Activated CD4-positive, alpha-beta T cell treated with anti-CD3 and anti-CD28 coated beads for 36 hours (primary cell): ENCODE measurements at regions not wholly inside any gene's neighbourhood (a gene's known extent, or its start where the extent isn't known, plus 50 kb on each side); places are given as distances from the start of the nearest gene placed in this dataset.
A peak's percentile ranks its signal among the peaks of the same experiment; 100 is the strongest.

Experiments
- ATAC-seq: fragments of 200-7000 bp; cut with Tn5 transposase; one replicate; pipeline ENCODE4 v1.10.0; 2021; ENCODE audit warnings: mild to moderate bottlenecking, moderate library complexity
- CTCF ChIA-PET: fragments of 350-600 bp; sonication (Branson Sonifier 250); formaldehyde crosslinking; loops from one replicate; lab custom pipeline; 2021; ENCODE audit warnings: antibody characterized with exemption; lab: Charles Lee
- POLR2A ChIA-PET: fragments of 350-600 bp; sonication (Branson Sonifier 250); formaldehyde crosslinking; loops from one replicate; lab custom pipeline; 2021; ENCODE audit warnings: antibody characterized with exemption, inconsistent platforms; lab: Charles Lee
- DNase-seq: peaks from one replicate; pipeline ENCODE4 v3.0.0-alpha.2; 2020
- H3K27ac Mint-ChIP-seq: one replicate; pipeline ENCODE4 v1.8.0; 2021; ENCODE audit warnings: mixed read lengths
- H3K27me3 Mint-ChIP-seq: one replicate; pipeline ENCODE4 v1.8.0; 2021; ENCODE audit warnings: mixed read lengths
- H3K36me3 Mint-ChIP-seq: one replicate; pipeline ENCODE4 v1.8.0; 2021; ENCODE audit warnings: low read depth, mixed read lengths
- H3K4me1 Mint-ChIP-seq: one replicate; pipeline ENCODE4 v1.8.0; 2021; ENCODE audit warnings: mixed read lengths
- H3K4me3 Mint-ChIP-seq: one replicate; pipeline ENCODE4 v1.8.0; 2021; ENCODE audit warnings: mild to moderate bottlenecking, moderate library complexity, mixed read lengths
- H3K9me3 Mint-ChIP-seq: one replicate; pipeline ENCODE4 v1.8.0; 2021; ENCODE audit warnings: low read depth, mixed read lengths
- intact Hi-C, 2 experiments: fragments of 100-400 bp; cut with DNase I in 1 of 2; cut with micrococcal nuclease in 1 of 2; formaldehyde crosslinking; loops; one replicate each; pipeline versions ENCODE4 v1.14.2 to v1.15.1; 2022 to 2024; cut with DNase I, micrococcal nuclease

DNA sequence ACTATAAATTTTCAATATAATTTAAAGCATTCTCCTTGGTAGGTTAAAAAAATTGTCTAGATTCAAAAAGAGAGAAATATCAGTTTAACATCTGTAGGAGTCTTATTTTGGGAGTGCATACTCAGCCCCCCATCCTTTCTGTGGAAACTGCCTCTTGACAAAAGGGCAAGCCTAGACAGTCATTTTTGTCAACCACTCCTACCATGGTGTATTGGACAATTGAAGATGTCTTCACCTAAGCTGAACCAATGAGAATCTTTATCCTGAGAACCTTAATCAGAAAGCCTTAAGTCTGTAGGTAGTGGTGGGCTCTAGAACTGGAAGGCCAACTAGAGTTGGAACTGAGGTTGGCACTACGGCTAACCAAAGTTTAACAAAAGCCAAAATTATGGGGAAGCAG, 65.7 kb upstream of the MED13 start:
- intact Hi-C loops: no loop called here
- no peaks in the 10 kb centered on the region for H3K9me3 Mint-ChIP-seq
- no peak for DNase-seq
- no peaks in the 10 kb centered on the region for H3K4me1 Mint-ChIP-seq
- H3K36me3 Mint-ChIP-seq: no peaks in the 10 kb centered on the region
- no peak overlapping the region for H3K27ac Mint-ChIP-seq
- H3K27me3 Mint-ChIP-seq: peaks cover 2% of the 10 kb centered on the region
- ATAC-seq: no peak
- ChIA-PET POLR2A (no interaction called here), CTCF (no interaction called here)
- H3K4me3 Mint-ChIP-seq: no peak overlapping the region

DNA sequence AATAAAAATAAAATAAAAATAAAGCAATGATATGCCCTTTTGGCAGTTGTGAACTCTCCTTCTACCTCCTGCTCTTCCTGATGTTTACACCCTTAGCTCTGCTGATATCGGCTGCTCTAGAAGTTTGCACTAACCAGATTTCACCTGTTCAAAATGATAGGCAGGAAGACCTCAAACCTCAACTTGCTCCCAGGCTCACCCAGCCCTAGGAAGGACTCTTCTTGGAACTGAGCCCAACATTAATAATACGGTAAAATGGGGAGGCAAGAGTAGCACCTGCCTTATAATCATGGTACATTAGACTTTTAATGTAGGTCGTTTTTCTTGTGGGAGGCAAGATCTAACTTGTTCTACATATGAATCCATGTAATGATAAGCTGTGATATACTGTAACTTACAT, 61.2 kb upstream of the MED13 start:
- H3K9me3 Mint-ChIP-seq: no peaks in the 10 kb centered on the region
- H3K4me3 Mint-ChIP-seq: no peak overlapping the region
- H3K27ac Mint-ChIP-seq: no peak overlapping the region
- H3K27me3 Mint-ChIP-seq: peaks cover 12% of the 10 kb centered on the region
- no peaks in the 10 kb centered on the region for H3K36me3 Mint-ChIP-seq
- H3K4me1 Mint-ChIP-seq: peaks cover under 1% of the 10 kb centered on the region
- CTCF ChIA-PET: interaction anchor here (0.7 kb wide), 1 partner anchor 50 kb away, joined by 3 read pairs; no protein-coding TSS in a partner anchor
- no peak for DNase-seq
- no peak for ATAC-seq
- POLR2A ChIA-PET: no interaction called here
- intact Hi-C loops: no loop called here

DNA sequence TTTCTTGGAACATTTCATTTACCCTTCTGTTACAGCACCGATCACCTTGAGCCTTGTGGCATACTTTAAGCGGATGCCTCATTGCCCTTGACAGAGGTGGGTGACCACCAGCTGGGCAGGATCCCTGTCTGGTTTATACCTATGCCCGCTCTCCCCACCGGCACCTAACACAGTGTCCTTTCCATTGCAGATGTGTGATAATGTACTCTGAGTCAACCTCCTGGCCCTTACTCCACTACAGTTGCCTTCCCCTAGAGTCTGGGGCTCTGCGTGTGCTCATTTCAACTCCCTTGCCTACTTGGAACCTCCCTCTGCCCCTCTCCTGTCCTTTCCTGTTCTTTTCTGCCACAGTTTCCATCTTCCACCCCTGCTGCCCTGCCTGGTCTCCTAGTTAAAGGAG, 60.2 kb upstream of the MED13 start:
- H3K27me3 Mint-ChIP-seq: peaks cover 12% of the 10 kb centered on the region
- ATAC-seq (no peak), DNase-seq (no peak)
- no peaks in the 10 kb centered on the region for H3K9me3 Mint-ChIP-seq
- H3K27ac Mint-ChIP-seq: no peak overlapping the region
- intact Hi-C loops: no loop called here
- POLR2A ChIA-PET: no interaction called here
- peaks cover 9% of the 10 kb centered on the region for H3K4me1 Mint-ChIP-seq
- no peaks in the 10 kb centered on the region for H3K36me3 Mint-ChIP-seq
- no peak overlapping the region for H3K4me3 Mint-ChIP-seq
- CTCF ChIA-PET: no interaction called here

DNA sequence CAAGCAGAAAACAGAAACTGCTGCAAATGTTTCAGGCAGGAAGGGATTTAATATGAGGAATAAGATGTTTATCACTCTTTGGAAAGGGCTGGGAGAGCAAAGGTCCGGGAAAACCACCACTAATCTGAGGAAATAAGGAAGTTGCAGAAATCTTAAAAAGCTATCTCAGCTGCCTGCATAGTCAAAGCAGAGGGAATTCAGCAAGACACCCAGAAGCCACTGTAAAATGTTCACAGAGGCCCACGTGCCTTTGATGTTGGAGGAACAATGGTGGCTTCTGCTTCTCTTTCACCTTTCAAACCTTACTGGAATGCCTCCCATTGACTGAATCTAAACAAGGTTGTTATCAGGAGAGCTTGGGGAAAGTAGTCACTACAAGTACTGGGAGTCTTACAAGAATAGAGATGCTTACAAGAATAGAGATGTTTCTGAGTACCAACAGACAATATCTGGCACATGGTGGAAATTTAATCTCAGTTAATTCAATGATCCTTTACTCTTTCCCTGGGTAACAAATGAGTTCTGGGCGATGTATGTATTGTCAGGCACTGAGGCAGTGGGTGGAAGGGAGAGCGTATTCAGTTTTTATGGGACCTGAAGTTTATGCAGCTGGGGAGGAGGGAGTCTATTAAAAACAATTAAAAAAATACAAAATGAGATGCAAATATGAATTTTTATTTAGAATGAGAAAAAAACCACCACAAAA, 56.1 kb upstream of the MED13 start:
- Mint-ChIP-seq H3K27me3 (peaks cover 10% of the 10 kb centered on the region), H3K4me1 (peaks cover 15% of the 10 kb centered on the region), H3K27ac (no peak overlapping the region), H3K9me3 (no peaks in the 10 kb centered on the region), H3K4me3 (no peak overlapping the region), H3K36me3 (no peaks in the 10 kb centered on the region)
- intact Hi-C loops: no loop called here
- DNase-seq (no peak), ATAC-seq (no peak)
- POLR2A ChIA-PET: no interaction called here
- CTCF ChIA-PET: interaction anchor here (0.6 to 0.7 kb wide), 2 partner anchors 10 to 727 kb away, joined by 3 to 4 read pairs; no protein-coding TSS in a partner anchor

DNA sequence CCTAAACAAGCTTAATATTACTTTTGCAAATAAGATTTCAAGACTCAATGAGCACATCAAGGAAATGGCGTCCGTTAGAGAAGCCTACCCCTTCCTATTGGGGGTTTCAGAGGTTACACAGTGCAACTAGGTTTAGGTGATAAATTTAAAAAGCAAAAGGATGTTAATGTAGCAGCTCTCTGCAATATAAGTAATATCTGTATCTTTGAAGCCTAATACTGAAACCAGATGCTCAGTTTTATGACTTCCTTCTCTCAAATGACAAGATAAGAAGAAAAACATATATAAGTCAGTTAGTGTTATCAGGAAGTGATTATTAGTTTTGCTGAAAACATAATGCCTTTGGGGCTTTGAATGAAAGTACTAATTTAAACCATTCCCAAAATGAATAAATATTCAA, 54.3 kb upstream of the MED13 start:
- intact Hi-C loops: no loop called here
- peaks cover 4% of the 10 kb centered on the region for H3K27me3 Mint-ChIP-seq
- DNase-seq: no peak

More for the DNA sequence above, 54.3 kb upstream of the MED13 start:
- no peak overlapping the region for H3K27ac Mint-ChIP-seq
- H3K4me1 Mint-ChIP-seq: peaks cover 15% of the 10 kb centered on the region
- H3K4me3 Mint-ChIP-seq: no peak overlapping the region
- POLR2A ChIA-PET: no interaction called here
- peak; percentile 84 for ATAC-seq
- CTCF ChIA-PET: interaction anchor here (0.7 to 1.2 kb wide), 2 partner anchors 10 to 285 kb away, joined by 3 to 4 read pairs; no protein-coding TSS in a partner anchor
- no peaks in the 10 kb centered on the region for H3K9me3 Mint-ChIP-seq
- no peaks in the 10 kb centered on the region for H3K36me3 Mint-ChIP-seq
